Duodenal mucosa (tissue), 2 donors: ENCODE measurements at regions not wholly inside any gene's neighbourhood (a gene's known extent, or its start where the extent isn't known, plus 50 kb on each side); places are given as distances from the start of the nearest gene placed in this dataset.
"Not testable (repeated sequence)": the region's sequence is repeated elsewhere in the genome, so short reads cannot be mapped to it uniquely, and the experiment has no call there.

Experiments
- H3K27ac ChIP-seq: one replicate; pipeline ENCODE4 v1.7.0; 2013; ENCODE audit warnings: low read depth, low read length
- H3K27me3 ChIP-seq, 2 donors: one replicate each; pipeline ENCODE4 v1.7.0; 2013; ENCODE audit warnings: low read length in 2 of 2, control low read depth in 1 of 2; ENCODE audit not compliant: insufficient read depth in 2 of 2, control insufficient read depth in 1 of 2
- H3K36me3 ChIP-seq, 2 donors: one replicate each; pipeline ENCODE4 v1.7.0; 2013; ENCODE audit warnings: low read length in 2 of 2, control low read depth in 1 of 2; ENCODE audit not compliant: insufficient read depth in 2 of 2, control insufficient read depth in 1 of 2
- H3K4me1 ChIP-seq, 2 donors: one replicate each; pipeline ENCODE4 v1.7.0; 2013; ENCODE audit warnings: low read length in 2 of 2, control low read depth in 1 of 2; ENCODE audit not compliant: insufficient read depth in 2 of 2, control insufficient read depth in 1 of 2
- H3K4me3 ChIP-seq, 2 donors: one replicate each; pipeline ENCODE4 v1.7.0; 2013; ENCODE audit warnings: low read length in 2 of 2, low read depth in 1 of 2
- H3K9ac ChIP-seq, 2 donors: one replicate each; pipeline ENCODE4 v1.7.0; 2013; ENCODE audit warnings: low read length in 2 of 2, low read depth in 1 of 2
- H3K9me3 ChIP-seq, 2 donors: one replicate each; pipeline ENCODE4 v1.7.0; 2013; ENCODE audit warnings: low read length in 2 of 2, control low read depth in 1 of 2; ENCODE audit not compliant: control insufficient read depth in 1 of 2

GRCh38 chr18:56421647-56422046, 216.7 kb downstream of the TXNL1 start:
- no peaks in the 10 kb centered on the region for H3K4me1 ChIP-seq
- H3K36me3 ChIP-seq = no peaks in the 10 kb centered on the region
- no peak overlapping the region for H3K27ac ChIP-seq
- no peaks in the 10 kb centered on the region for H3K9me3 ChIP-seq
- H3K27me3 ChIP-seq = no peaks in the 10 kb centered on the region
- no peak overlapping the region for H3K4me3 ChIP-seq
- no peak overlapping the region for H3K9ac ChIP-seq

DNA sequence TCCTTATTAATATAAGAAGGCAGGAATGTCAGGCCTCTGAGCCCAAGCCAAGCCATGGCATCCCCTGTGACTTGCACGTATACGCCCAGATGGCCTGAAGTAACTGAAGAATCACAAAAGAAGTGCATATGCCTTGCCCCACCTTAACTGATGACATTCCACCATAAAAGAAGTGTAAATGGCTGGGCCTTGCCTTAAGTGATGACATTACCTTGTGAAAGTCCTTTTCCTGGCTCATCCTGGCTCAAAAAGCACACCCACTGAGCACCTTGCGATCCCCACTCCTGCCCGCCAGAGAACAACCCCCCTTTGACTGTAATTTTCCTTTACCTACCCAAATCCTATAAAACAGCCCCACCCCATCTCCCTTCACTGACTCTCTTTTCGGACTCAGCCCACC, 217.5 kb downstream of the TXNL1 start:
- not testable (repeated sequence) for H3K9me3 ChIP-seq, H3K27ac ChIP-seq, H3K27me3 ChIP-seq, H3K9ac ChIP-seq, H3K4me3 ChIP-seq, H3K4me1 ChIP-seq, H3K36me3 ChIP-seq

GRCh38 chr18:56414357-56414756, 224.0 kb downstream of the TXNL1 start:
- H3K9me3 ChIP-seq = no peaks in the 10 kb centered on the region
- H3K4me3 ChIP-seq = no peak overlapping the region
- H3K27ac ChIP-seq = no peak overlapping the region
- H3K9ac ChIP-seq = no peak overlapping the region
- H3K4me1 ChIP-seq = no peaks in the 10 kb centered on the region
- H3K27me3 ChIP-seq = no peaks in the 10 kb centered on the region
- H3K36me3 ChIP-seq = no peaks in the 10 kb centered on the region

- Histone ChIP-seq H3K9me3 (no peaks in the 10 kb centered on the region), H3K4me3 (no peak overlapping the region), H3K27me3 (no peaks in the 10 kb centered on the region), H3K27ac (no peak overlapping the region), H3K36me3 (no peaks in the 10 kb centered on the region), H3K4me1 (no peaks in the 10 kb centered on the region), H3K9ac (no peak overlapping the region)
These were observed 224.5 kb downstream of the TXNL1 start for GRCh38 chr18:56413862-56414261.

DNA sequence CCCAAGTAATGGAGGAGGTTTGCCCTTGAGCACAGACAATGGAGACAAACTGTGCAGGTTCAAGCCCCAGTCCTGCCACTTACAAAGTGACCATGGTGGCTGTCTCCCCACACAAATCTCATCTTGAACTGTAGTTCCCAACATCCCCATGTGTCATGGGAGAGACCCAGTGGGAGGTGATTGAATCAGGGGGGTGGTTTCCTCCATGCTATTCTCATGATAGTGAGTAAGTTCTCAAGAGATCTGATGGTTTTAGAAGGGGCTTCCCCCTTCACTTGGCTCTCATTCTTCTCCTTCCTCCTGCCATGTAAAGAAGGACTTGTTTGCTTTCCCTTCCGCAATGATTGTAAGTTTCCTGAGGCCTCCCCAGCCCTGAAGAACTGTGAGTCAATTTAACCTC, 225.4 kb downstream of the TXNL1 start:
- Histone ChIP-seq H3K27me3 (no peaks in the 10 kb centered on the region), H3K4me3 (no peak overlapping the region), H3K4me1 (no peaks in the 10 kb centered on the region), H3K9me3 (no peaks in the 10 kb centered on the region), H3K36me3 (no peaks in the 10 kb centered on the region), H3K9ac (no peak overlapping the region), H3K27ac (no peak overlapping the region)

- no peak overlapping the region for H3K4me3 ChIP-seq
- no peaks in the 10 kb centered on the region for H3K9me3 ChIP-seq
- H3K27me3 ChIP-seq = no peaks in the 10 kb centered on the region
- no peak overlapping the region for H3K9ac ChIP-seq
- H3K4me1 ChIP-seq = no peaks in the 10 kb centered on the region
- no peak overlapping the region for H3K27ac ChIP-seq
- H3K36me3 ChIP-seq = no peaks in the 10 kb centered on the region
These were observed 228.7 kb downstream of the TXNL1 start for GRCh38 chr18:56409736-56410135.

DNA sequence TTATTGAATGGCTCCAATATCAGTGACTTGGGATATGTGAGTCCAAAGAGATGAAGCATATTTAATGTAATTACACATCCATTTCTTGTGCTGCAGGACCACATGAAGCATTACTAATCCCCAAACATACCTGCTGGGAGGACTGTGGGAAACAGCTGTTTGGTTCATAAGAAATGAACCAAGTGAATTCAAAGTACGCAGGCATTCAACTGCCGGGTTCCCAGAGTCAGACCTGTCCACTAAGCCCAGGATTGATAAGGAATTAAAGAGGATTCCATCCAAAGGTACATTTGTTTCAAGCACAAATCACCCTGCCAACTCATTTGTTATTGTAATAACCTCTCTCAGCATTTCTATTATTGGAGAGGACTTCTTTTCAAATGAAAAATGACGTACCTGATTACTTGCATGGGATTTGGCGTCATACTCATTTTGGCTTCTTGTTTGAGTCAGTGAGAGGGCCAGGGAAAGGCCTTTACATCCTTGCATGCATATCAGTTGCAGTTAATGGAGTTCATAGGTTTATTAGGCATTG, 230.7 kb downstream of the TXNL1 start:
- Histone ChIP-seq H3K36me3 (no peaks in the 10 kb centered on the region), H3K4me1 (no peaks in the 10 kb centered on the region), H3K4me3 (no peak overlapping the region), H3K9me3 (no peaks in the 10 kb centered on the region), H3K9ac (no peak overlapping the region), H3K27ac (no peak overlapping the region), H3K27me3 (no peaks in the 10 kb centered on the region)

DNA sequence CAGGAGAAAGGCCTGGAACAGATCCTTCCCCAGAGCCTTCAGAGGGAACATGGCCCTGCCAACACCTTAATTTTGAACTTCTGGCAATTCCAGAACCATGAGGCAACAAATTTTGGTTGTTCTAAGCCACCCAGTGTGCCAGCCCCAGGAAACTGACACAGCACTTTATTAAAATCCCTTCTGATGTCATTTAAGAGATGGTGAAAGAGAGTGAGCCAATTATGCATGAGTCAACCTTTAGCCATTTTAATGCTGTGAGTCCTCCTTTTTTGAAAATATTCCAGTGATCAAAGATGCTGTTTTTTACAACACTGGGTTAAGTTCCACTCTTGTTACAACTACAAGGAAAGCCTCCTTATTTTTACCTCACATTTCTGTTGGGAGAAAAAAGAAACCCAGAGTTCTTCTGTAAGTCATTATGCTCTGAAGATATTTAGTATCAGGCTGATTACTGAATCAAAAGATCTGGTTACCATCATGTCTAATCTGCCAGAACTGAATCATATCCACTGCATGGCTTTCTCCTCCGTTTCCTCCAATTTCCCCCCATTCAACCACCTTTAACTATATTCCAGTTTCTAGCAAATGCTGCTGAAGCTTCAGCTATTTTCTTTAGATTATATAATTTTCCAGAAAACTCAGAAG, 235.4 kb downstream of the TXNL1 start:
- Histone ChIP-seq H3K9me3 (no peaks in the 10 kb centered on the region), H3K4me1 (no peaks in the 10 kb centered on the region), H3K36me3 (no peaks in the 10 kb centered on the region), H3K4me3 (no peak overlapping the region), H3K27me3 (no peaks in the 10 kb centered on the region), H3K27ac (no peak overlapping the region), H3K9ac (no peak overlapping the region)

GRCh38 chr18:56393870-56394269, 244.5 kb downstream of the TXNL1 start:
- Histone ChIP-seq H3K36me3 (no peaks in the 10 kb centered on the region), H3K27ac (no peak overlapping the region), H3K4me3 (no peak overlapping the region), H3K9me3 (no peaks in the 10 kb centered on the region), H3K4me1 (no peaks in the 10 kb centered on the region), H3K9ac (no peak overlapping the region), H3K27me3 (no peaks in the 10 kb centered on the region)

GRCh38 chr18:56391931-56392590, 246.3 kb downstream of the TXNL1 start:
- H3K9ac ChIP-seq = no peak overlapping the region
- no peak overlapping the region for H3K4me3 ChIP-seq
- no peaks in the 10 kb centered on the region for H3K27me3 ChIP-seq
- H3K9me3 ChIP-seq = no peaks in the 10 kb centered on the region
- H3K4me1 ChIP-seq = no peaks in the 10 kb centered on the region
- no peak overlapping the region for H3K27ac ChIP-seq
- H3K36me3 ChIP-seq = no peaks in the 10 kb centered on the region
